A673 (cell line): ENCODE measurements at regions not wholly inside any gene's neighbourhood (a gene's known extent, or its start where the extent isn't known, plus 50 kb on each side); places are given as distances from the start of the nearest gene placed in this dataset.

Experiments used
- BruUV-seq: library from RNA; stranded (reverse); fragments of 400-500 nt; replicated peaks from 2 replicates; lab custom pipeline; 2021; lab: Mats Ljungman, UMichigan
- CTCF ChIA-PET: fragments of 300-600 bp; sonication (Branson Sonifier 250); formaldehyde crosslinking; loops from one replicate; lab custom pipeline; 2022; ENCODE audit warnings: antibody characterized with exemption; lab: Charles Lee
- POLR2A ChIA-PET: fragments of 300-600 bp; sonication (Branson Sonifier 250); formaldehyde crosslinking; loops from one replicate; lab custom pipeline; 2022; ENCODE audit warnings: antibody characterized with exemption; ENCODE audit not compliant: low non-redundant PET; lab: Charles Lee
- DNase-seq: peaks from one replicate; pipeline ENCODE4 v3.0.0-alpha.2; 2015; ENCODE audit warnings: low spot score
- H3K27ac ChIP-seq: fragments of 200-600 bp; sonication (generic); 2 replicates; pipeline ENCODE4 v1.5.1; 2016; ENCODE audit warnings: mixed run types, low read depth, mild to moderate bottlenecking, mixed read lengths, antibody characterized with exemption, low read length; ENCODE audit not compliant: poor library complexity, severe bottlenecking
- H3K27me3 ChIP-seq: fragments of 200-600 bp; sonication (generic); replicated peaks from 2 replicates; pipeline ENCODE4 v1.6.1; 2017; ENCODE audit warnings: mixed run types, low read depth, mild to moderate bottlenecking, mixed read lengths, antibody characterized with exemption, low read length; ENCODE audit not compliant: insufficient read depth, poor library complexity
- H3K36me3 ChIP-seq: fragments of 200-600 bp; sonication (generic); 2 replicates; pipeline ENCODE4 v1.6.1; 2016; ENCODE audit warnings: mixed run types, mild to moderate bottlenecking, mixed read lengths, antibody characterized with exemption, low read length; ENCODE audit not compliant: insufficient read depth, poor library complexity, severe bottlenecking
- H3K4me1 ChIP-seq: fragments of 200-600 bp; sonication (generic); 2 replicates; pipeline ENCODE4 v1.6.1; 2017; ENCODE audit warnings: mixed run types, mild to moderate bottlenecking, mixed read lengths, antibody characterized with exemption, low read length; ENCODE audit not compliant: insufficient read depth, poor library complexity, severe bottlenecking
- H3K4me3 ChIP-seq: fragments of 200-600 bp; sonication (generic); 2 replicates; pipeline ENCODE4 v1.5.1; 2016; ENCODE audit warnings: low read depth, mixed run types, mild to moderate bottlenecking, mixed read lengths, low read length; ENCODE audit not compliant: poor library complexity, severe bottlenecking
- H3K9me3 ChIP-seq: fragments of 200-600 bp; sonication (generic); 2 replicates; pipeline ENCODE4 v1.6.1; 2016; ENCODE audit warnings: mixed run types, low read depth, mild to moderate bottlenecking, mixed read lengths, antibody characterized with exemption, low read length; ENCODE audit not compliant: poor library complexity, severe bottlenecking
- EZH2 ChIP-seq: fragments of 200-600 bp; sonication (generic); IDR thresholded peaks from 2 replicates; pipeline ENCODE4 v1.6.1; 2017; ENCODE audit warnings: borderline replicate concordance, low read depth, mild to moderate bottlenecking, mixed read lengths, antibody characterized with exemption, low read length; ENCODE audit not compliant: poor library complexity, severe bottlenecking
- intact Hi-C: fragments of 100-400 bp; cut with micrococcal nuclease; formaldehyde crosslinking; loops from one replicate; pipeline ENCODE4 v1.10.0; 2022; ENCODE audit not compliant: unreplicated experiment
- TF ChIP-seq, protein P1 (sequence below): fragments of 300-800, 200-600 bp; sonication (generic); conservative IDR thresholded peaks from 2 replicates; pipeline ENCODE4 v1.5.1; 2017; ENCODE audit warnings: low read depth, mild to moderate bottlenecking, antibody characterized with exemption, low read length, moderate library complexity, mixed read lengths

DNA sequence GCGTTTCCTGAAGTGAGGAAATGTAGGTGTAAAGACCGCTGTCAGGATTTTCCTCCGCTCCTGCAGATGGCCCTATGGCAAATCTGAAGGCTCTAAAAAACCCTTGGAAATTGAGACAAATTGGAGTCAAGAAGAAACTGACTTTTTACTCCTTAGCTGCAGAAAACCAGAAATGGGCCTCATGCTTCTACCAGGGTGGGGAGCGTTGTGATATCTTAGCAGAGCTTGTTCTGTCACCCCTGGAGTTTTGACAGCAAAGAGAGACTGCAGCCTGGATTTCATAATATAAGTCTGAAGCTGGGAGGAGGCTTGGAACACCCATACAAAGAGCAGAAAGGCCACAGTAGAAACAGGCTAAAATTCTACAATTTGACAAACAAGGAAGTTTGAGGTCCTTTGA lies 283.0 kb upstream of the PLSCR5 start:
- BruUV-seq = no TSS peak
- CTCF ChIA-PET = no interaction called here

DNA sequence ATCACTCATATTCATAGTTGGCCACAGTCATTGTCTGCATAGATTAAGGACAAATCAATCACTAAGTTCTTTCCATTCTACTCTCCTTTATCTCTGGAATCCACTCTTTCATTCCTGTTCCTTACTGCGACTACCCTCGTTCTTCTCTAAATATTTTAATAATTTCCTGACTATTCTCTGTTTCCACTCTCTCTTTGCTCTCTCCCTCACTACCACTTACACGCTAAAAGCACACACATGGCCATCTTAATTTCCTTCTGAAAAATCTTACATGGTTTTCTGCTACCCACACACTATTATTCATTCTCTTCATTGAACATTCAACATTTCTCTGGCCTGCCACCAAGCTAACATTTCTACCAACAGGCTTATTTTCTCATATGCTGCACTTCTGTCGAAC lies 279.6 kb upstream of the PLSCR5 start:
- intact Hi-C loops = no loop called here

More for the DNA sequence above, 283.0 kb upstream of the PLSCR5 start:
- H3K4me1 ChIP-seq = no peaks in the 10 kb centered on the region
- no peaks in the 10 kb centered on the region for H3K9me3 ChIP-seq
- H3K4me3 ChIP-seq = no peak overlapping the region
- TF ChIP-seq EZH2 = no peak
- TF ChIP-seq, protein P1, sequence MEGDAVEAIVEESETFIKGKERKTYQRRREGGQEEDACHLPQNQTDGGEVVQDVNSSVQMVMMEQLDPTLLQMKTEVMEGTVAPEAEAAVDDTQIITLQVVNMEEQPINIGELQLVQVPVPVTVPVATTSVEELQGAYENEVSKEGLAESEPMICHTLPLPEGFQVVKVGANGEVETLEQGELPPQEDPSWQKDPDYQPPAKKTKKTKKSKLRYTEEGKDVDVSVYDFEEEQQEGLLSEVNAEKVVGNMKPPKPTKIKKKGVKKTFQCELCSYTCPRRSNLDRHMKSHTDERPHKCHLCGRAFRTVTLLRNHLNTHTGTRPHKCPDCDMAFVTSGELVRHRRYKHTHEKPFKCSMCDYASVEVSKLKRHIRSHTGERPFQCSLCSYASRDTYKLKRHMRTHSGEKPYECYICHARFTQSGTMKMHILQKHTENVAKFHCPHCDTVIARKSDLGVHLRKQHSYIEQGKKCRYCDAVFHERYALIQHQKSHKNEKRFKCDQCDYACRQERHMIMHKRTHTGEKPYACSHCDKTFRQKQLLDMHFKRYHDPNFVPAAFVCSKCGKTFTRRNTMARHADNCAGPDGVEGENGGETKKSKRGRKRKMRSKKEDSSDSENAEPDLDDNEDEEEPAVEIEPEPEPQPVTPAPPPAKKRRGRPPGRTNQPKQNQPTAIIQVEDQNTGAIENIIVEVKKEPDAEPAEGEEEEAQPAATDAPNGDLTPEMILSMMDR = no peak
- intact Hi-C loops = no loop called here
- H3K36me3 ChIP-seq = no peaks in the 10 kb centered on the region
- H3K27ac ChIP-seq = no peak overlapping the region
- DNase-seq = no peak
- POLR2A ChIA-PET = no interaction called here
- no peaks in the 10 kb centered on the region for H3K27me3 ChIP-seq

DNA sequence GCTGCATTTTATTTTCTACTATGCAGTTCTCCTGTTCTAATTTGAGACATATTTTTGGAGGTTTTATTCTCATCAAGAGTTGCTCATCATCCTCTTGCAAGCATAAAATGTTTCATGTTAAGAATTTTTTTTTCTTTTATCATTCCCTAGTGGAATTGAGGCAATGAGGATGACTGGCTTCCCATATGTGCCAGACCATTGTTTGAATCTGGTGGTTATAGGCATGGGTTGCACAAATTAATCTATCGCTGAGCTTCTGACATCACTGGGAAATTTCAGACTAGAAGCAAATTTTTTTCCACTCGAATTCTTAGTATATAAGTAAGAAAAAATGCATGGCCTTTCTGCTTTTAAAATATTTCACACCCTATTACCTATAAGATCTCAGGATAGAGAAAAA lies 279.1 kb upstream of the PLSCR5 start:
- Histone ChIP-seq H3K27me3 (no peaks in the 10 kb centered on the region), H3K27ac (no peak overlapping the region), H3K4me1 (no peaks in the 10 kb centered on the region), H3K36me3 (no peaks in the 10 kb centered on the region), H3K9me3 (no peaks in the 10 kb centered on the region), H3K4me3 (no peak overlapping the region)
- no TSS peak for BruUV-seq
- no peak for DNase-seq
- intact Hi-C loops = no loop called here
- POLR2A ChIA-PET = no interaction called here
- TF ChIP-seq, protein P1 = no peak
- no peak for TF ChIP-seq EZH2
- CTCF ChIA-PET = interaction anchor here (0.6 kb wide), 1 partner anchor 19 kb away, joined by 4 read pairs; no protein-coding TSS in a partner anchor

More for the DNA sequence above, 279.6 kb upstream of the PLSCR5 start:
- BruUV-seq = no TSS peak
- no peaks in the 10 kb centered on the region for H3K36me3 ChIP-seq
- ChIA-PET POLR2A (no interaction called here), CTCF (no interaction called here)
- H3K27ac ChIP-seq = no peak overlapping the region
- H3K9me3 ChIP-seq = no peaks in the 10 kb centered on the region
- no peak for DNase-seq
- no peaks in the 10 kb centered on the region for H3K4me1 ChIP-seq
- H3K27me3 ChIP-seq = no peaks in the 10 kb centered on the region
- TF ChIP-seq EZH2 = no peak
- TF ChIP-seq, protein P1 = no peak
- no peak overlapping the region for H3K4me3 ChIP-seq
